ENCODE measurements at regions not wholly inside any gene's neighbourhood (a gene's known extent, or its start where the extent isn't known, plus 50 kb on each side); places are given as distances from the start of the nearest gene placed in this dataset.

- Histone ChIP-seq H3K4me2 (no peak overlapping the region), H3K27me3 (ENCODE audit: insufficient read depth, low read depth) (no peaks in the 10 kb centered on the region), H3K4me1 (ENCODE audit: low read depth, poor library complexity, severe bottlenecking) (no peaks in the 10 kb centered on the region), H3K9ac (no peak overlapping the region), H3K4me3 (IDR thresholded peaks at IDR 0.05; ENCODE audit: insufficient read depth, low read depth, low read length) (no peak overlapping the region), H3K79me2 (ENCODE audit: insufficient read depth, low read depth) (no peaks in the 10 kb centered on the region), H3K36me3 (ENCODE audit: insufficient read depth) (no peaks in the 10 kb centered on the region), H2AFZ (ENCODE audit: low read depth) (no peak overlapping the region), H3K27ac (no peak overlapping the region), H4K20me1 (ENCODE audit: insufficient read depth) (no peaks in the 10 kb centered on the region)
- TF ChIP-seq CTCF (conservative IDR thresholded peaks at IDR 0.05; ENCODE audit: low read depth, low read length), result no peak
These were observed 91.4 kb upstream of the FAM241A start for GRCh38 chr4:112053825-112054350.

GRCh38 chr4:112055100-112055499, 90.2 kb upstream of the FAM241A start:
- H3K27me3 ChIP-seq (ENCODE audit: insufficient read depth, low read depth), result no peaks in the 10 kb centered on the region
- no peaks in the 10 kb centered on the region for H3K36me3 ChIP-seq (ENCODE audit: insufficient read depth)
- no peaks in the 10 kb centered on the region for H4K20me1 ChIP-seq (ENCODE audit: insufficient read depth)
- no peak overlapping the region for H3K9ac ChIP-seq
- no peak overlapping the region for H3K4me2 ChIP-seq
- H3K27ac ChIP-seq, result no peak overlapping the region
- H3K4me1 ChIP-seq (ENCODE audit: low read depth, poor library complexity, severe bottlenecking), result no peaks in the 10 kb centered on the region
- H3K4me3 ChIP-seq (IDR thresholded peaks at IDR 0.05; ENCODE audit: insufficient read depth, low read depth, low read length), result no peak overlapping the region
- TF ChIP-seq CTCF (conservative IDR thresholded peaks at IDR 0.05; ENCODE audit: low read depth, low read length), result no peak
- H3K79me2 ChIP-seq (ENCODE audit: insufficient read depth, low read depth), result no peaks in the 10 kb centered on the region
- no peak overlapping the region for H2AFZ ChIP-seq (ENCODE audit: low read depth)

DNA sequence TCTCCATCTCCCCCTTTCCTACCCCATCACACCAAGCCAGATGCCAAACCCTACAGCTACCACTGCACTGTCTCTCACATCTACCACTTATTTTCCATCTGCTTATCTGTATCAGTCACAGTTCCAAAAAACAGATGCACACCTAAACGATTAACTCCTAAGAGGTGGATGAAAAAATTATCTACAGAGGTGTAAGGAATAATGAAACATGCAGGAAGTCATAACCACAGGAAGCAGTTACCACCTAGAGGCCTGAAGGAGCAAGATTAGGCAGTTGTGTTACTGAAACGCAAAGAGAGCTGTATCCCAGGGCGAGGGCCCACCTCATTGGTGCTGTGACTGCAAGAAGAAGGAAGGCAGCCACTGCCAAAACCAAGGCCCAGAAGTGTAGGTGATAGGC, 87.8 kb upstream of the FAM241A start:
- no peaks in the 10 kb centered on the region for H4K20me1 ChIP-seq (ENCODE audit: insufficient read depth)
- TF ChIP-seq CTCF (conservative IDR thresholded peaks at IDR 0.05; ENCODE audit: low read depth, low read length), result no peak
- H3K4me2 ChIP-seq, result no peak overlapping the region
- no peaks in the 10 kb centered on the region for H3K79me2 ChIP-seq (ENCODE audit: insufficient read depth, low read depth)
- no peak overlapping the region for H3K9ac ChIP-seq
- no peaks in the 10 kb centered on the region for H3K27me3 ChIP-seq (ENCODE audit: insufficient read depth, low read depth)
- no peak overlapping the region for H2AFZ ChIP-seq (ENCODE audit: low read depth)
- no peak overlapping the region for H3K4me3 ChIP-seq (IDR thresholded peaks at IDR 0.05; ENCODE audit: insufficient read depth, low read depth, low read length)
- H3K36me3 ChIP-seq (ENCODE audit: insufficient read depth), result no peaks in the 10 kb centered on the region
- no peak overlapping the region for H3K27ac ChIP-seq
- no peaks in the 10 kb centered on the region for H3K4me1 ChIP-seq (ENCODE audit: low read depth, poor library complexity, severe bottlenecking)

GRCh38 chr4:112058433-112058832, 86.8 kb upstream of the FAM241A start:
- H3K79me2 ChIP-seq (ENCODE audit: insufficient read depth, low read depth), result no peaks in the 10 kb centered on the region
- H3K27me3 ChIP-seq (ENCODE audit: insufficient read depth, low read depth), result no peaks in the 10 kb centered on the region
- no peaks in the 10 kb centered on the region for H3K36me3 ChIP-seq (ENCODE audit: insufficient read depth)
- no peak overlapping the region for H3K9ac ChIP-seq
- no peak overlapping the region for H3K27ac ChIP-seq
- no peak overlapping the region for H2AFZ ChIP-seq (ENCODE audit: low read depth)
- H3K4me1 ChIP-seq (ENCODE audit: low read depth, poor library complexity, severe bottlenecking), result no peaks in the 10 kb centered on the region
- H4K20me1 ChIP-seq (ENCODE audit: insufficient read depth), result no peaks in the 10 kb centered on the region
- no peak overlapping the region for H3K4me2 ChIP-seq
- no peak for TF ChIP-seq CTCF (conservative IDR thresholded peaks at IDR 0.05; ENCODE audit: low read depth, low read length)
- no peak overlapping the region for H3K4me3 ChIP-seq (IDR thresholded peaks at IDR 0.05; ENCODE audit: insufficient read depth, low read depth, low read length)
